GM20000 (cell line): ENCODE measurements at regions not wholly inside any gene's neighbourhood (a gene's known extent, or its start where the extent isn't known, plus 50 kb on each side); places are given as distances from the start of the nearest gene placed in this dataset.

Experiments
- DNase-seq: peaks from one replicate; pipeline ENCODE4 v3.0.0; 2012; ENCODE audit warnings: low spot score
- CTCF ChIP-seq: IDR thresholded peaks from 2 replicates; pipeline ENCODE4 v1.5.1; 2012; ENCODE audit warnings: mild to moderate bottlenecking, control low read depth; ENCODE audit errors: extremely low read depth, missing control alignments

- no peak for DNase-seq
- TF ChIP-seq CTCF = no peak
Observed at GRCh38 chr5:154583671-154584177, 105.7 kb upstream of the HAND1 start.

GRCh38 chr5:154580422-154580821 lies 102.4 kb upstream of the HAND1 start:
- DNase-seq = no peak
- TF ChIP-seq CTCF = no peak

- no peak for TF ChIP-seq CTCF
- no peak for DNase-seq
Observed at GRCh38 chr5:154577416-154577815, 99.4 kb upstream of the HAND1 start.

GRCh38 chr5:154576429-154576806 lies 98.4 kb upstream of the HAND1 start:
- no peak for TF ChIP-seq CTCF
- no peak for DNase-seq

GRCh38 chr5:154575546-154576428 lies 97.8 kb upstream of the HAND1 start:
- TF ChIP-seq CTCF = peak; percentile 50
- DNase-seq = peak; percentile 69

GRCh38 chr5:154573011-154573410 lies 95.0 kb upstream of the HAND1 start:
- DNase-seq = no peak
- no peak for TF ChIP-seq CTCF

GRCh38 chr5:154571325-154572035 lies 93.5 kb upstream of the HAND1 start:
- DNase-seq = no peak
- no peak for TF ChIP-seq CTCF
